Activated CD4-positive, alpha-beta T cell treated with anti-CD3 and anti-CD28 coated beads, Interleukin-2, Interleukin-4, amounts not matched to agents 100 ng/mL and 50 ng/mL, durations not matched to agents 16 hours and 8 hours (primary cell): ENCODE measurements at regions not wholly inside any gene's neighbourhood (a gene's known extent, or its start where the extent isn't known, plus 50 kb on each side); places are given as distances from the start of the nearest gene placed in this dataset.
"Not testable (repeated sequence)": the region's sequence is repeated elsewhere in the genome, so short reads cannot be mapped to it uniquely, and the experiment has no call there.

ENCODE experiments used
- DNase-seq: peaks from one replicate; pipeline ENCODE4 v3.0.0-alpha.2; 2020; ENCODE audit warnings: low spot score

GRCh38 chr13:23947893-23948292 is 50.6 kb upstream of the C1QTNF9B start:
- DNase-seq, result no peak

- DNase-seq, result no peak
Measured at GRCh38 chr13:23949200-23949599, 51.9 kb upstream of the C1QTNF9B start.

GRCh38 chr13:23949736-23950135 is 52.4 kb upstream of the C1QTNF9B start:
- DNase-seq, result no peak

GRCh38 chr13:23950736-23951510 is 53.6 kb upstream of the C1QTNF9B start:
- no peak for DNase-seq

GRCh38 chr13:23952796-23953195 is 55.5 kb upstream of the C1QTNF9B start:
- DNase-seq, result no peak

DNA sequence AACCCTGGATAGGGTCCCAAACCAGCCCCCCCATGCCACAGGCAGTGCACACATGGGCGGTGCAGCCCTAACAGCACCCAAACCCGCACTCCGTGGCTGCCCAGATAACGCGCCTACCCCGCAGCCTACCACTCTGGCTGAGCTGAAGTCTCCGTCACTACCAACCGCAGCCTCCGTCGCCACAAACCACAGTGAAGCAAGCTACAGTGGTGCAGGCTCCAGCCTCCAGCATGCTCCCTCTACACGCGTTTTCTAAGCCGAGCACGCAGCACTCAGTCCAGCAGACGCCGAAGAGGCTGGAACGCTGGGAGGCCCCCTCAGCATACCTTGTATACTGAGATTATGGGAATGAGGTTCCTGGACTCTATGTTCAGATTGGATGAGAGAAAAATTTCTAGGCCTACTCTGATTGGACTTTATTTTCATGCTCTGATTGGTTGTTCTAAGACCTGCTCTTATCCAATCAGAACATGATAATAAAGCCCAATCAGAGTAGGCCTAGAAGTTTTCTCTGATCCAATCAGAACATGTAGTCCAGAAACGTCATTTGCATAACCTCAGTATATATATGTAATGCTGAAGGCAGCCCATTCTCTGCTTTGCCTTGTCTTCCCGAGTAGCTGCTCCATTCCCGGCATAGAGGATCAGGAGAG is 56.7 kb upstream of the C1QTNF9B start:
- no peak for DNase-seq

- DNase-seq, result no peak
Measured at GRCh38 chr13:23955064-23955463, 57.8 kb upstream of the C1QTNF9B start.

DNA sequence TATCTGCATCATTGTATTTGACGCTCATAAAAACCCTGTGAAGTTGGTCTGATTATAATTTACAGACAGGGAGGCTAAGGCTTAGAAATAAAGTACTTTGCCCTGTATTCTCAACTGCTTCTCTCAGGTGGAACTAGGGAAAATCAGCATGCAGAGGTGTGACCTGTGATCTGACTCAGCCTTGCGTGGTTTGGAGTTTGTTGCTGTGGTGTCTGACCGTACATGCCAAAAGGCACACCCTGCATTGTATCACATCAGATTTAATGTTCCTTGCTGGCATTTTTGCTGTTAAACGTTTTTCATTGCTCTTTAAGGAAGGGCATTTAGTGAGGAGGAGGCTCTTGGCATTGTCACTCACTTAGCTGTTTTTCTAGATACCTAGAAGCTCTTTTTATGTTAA is 58.8 kb upstream of the C1QTNF9B start:
- DNase-seq, result peak; percentile 39

DNA sequence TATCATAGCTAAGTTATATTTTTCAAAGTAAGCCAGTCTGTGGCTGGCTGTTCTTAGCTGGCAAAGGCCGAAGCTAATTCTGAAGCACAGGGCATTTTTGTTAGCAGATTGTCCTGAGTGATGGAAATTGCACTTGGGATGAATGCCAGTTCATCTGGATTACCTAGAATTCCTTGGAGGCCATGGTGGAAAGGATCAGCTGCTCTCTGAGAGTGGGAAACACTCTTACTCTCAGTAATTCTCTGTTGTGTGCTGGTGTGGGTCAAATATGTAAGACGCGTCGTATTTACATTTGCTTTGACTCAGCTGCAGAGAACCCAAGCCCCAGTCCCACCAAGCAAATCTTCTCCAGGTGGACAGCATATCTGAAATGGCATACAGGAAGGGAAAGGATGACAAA is 60.7 kb upstream of the C1QTNF9B start:
- no peak for DNase-seq

GRCh38 chr13:23959231-23959862 is 62.0 kb upstream of the C1QTNF9B start:
- no peak for DNase-seq

GRCh38 chr13:23960566-23961156 is 63.4 kb upstream of the C1QTNF9B start:
- DNase-seq, result peak; percentile 35

- DNase-seq, result peak; percentile 8
Measured at GRCh38 chr13:23963184-23963931, 66.1 kb upstream of the C1QTNF9B start.

DNA sequence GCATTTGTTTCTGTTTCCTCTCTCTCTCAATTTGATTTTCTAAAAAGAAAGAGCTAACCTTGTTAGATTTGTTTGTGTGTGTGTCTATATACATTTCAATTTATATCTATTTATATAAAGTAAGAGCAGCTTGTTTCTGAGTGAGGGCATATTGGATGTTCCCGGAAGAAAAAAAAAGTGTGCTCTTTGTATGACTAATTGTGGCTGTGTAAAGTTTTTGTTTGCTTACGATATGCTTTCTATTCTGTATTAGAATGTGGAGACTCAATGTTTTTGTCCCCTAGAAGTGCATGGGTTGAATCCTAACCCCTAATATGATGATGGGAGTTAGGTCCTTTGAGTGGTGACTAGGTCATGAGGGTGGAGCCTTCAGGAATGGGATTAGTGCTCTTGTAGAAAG is 66.6 kb upstream of the C1QTNF9B start:
- DNase-seq, result peak; percentile 58

- no peak for DNase-seq
Measured at GRCh38 chr13:23965346-23965745, 68.0 kb upstream of the C1QTNF9B start.

DNA sequence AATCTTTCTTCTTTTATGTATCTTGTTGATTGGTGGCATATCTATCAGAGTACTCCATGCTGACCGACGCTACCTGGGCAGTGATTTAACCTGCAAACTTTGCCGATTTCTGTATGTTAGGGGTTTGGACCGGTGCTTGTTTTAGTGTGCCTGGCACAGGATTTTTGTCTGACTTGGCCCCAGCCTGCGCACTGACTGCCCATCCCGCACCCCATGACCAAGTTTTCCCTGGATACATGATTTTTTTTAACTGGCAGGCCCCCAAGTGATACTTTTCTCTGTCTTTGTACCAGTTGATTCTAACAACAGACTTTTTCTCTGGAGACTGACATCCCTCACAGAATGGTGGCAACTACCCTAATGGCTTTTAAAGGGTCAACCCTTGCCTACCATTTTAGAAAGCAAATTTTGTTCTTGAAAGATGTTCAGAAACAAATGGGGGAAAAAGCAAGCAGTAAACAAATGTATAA is 69.0 kb upstream of the C1QTNF9B start:
- DNase-seq, result no peak

DNA sequence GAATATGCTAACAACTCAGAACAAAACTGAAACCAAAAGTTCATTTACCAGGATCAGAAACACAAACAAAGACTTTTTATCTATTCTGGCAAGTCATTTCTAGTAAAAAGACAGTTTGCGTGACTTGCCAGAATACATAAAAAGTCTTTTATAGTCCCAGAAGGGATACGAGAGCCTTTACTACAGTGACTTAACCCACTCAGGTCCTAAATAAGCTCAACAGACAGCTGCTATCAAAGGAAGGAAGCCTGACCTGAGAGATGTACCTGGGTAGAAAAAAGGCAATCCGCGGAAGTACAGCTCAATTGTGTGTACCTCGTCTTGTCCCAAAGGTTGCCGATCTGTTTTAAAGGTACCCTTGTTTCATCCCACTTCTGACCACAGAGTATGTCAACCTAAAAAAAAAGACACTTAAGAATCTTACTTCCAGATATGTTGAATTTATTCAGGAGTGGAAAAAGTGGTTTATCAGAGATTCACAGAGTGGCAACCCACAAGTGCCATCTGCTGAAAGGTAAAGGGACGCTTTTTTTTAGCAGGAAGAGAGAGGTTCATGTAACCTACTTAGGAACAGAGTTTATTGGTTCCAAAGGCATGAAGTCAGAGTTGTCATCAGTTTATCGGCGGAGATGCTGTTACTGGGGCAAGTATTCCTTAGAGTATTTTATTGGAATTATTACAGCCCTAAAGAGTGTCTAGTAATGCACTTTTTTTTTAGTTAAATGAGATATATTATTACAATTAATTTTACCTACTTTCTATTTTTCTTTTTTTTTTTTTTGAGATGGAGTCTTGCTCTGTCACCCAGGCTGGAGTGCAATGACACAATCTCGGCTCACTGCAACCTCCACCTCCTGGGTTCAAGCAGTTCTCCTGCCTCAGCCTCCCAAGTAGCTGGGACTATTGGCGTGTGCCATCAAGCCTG is 69.7 kb upstream of the C1QTNF9B start:
- peak; percentile 72 for DNase-seq

DNA sequence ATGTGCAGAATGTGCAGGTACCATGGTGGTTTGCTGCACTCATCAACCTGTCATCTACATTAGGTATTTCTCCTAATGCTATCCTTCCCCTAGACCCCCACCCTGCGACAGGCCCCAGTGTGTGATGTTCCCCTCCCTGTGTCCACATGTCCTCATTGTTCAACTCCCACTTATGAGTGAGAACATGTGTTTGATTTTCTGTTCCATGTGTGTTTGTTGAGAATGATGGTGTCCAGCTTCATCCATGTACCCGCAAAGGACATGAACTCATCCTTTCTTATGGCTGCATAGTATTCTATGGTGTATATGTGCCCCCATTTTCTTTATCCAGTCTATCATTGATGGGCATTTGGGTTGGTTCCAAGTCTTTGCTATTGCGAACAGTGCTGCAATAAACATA is 70.5 kb upstream of the C1QTNF9B start:
- not testable (repeated sequence) for DNase-seq

GRCh38 chr13:23969647-23970046 is 72.3 kb upstream of the C1QTNF9B start:
- DNase-seq, result no peak

- no peak for DNase-seq
Measured at GRCh38 chr13:23979361-23980159, 82.3 kb upstream of the C1QTNF9B start.

GRCh38 chr13:23980160-23980551 is 82.9 kb upstream of the C1QTNF9B start:
- peak; percentile 80 for DNase-seq
